ENCODE measurements at regions not wholly inside any gene's neighbourhood (a gene's known extent, or its start where the extent isn't known, plus 50 kb on each side); places are given as distances from the start of the nearest gene placed in this dataset.

DNA sequence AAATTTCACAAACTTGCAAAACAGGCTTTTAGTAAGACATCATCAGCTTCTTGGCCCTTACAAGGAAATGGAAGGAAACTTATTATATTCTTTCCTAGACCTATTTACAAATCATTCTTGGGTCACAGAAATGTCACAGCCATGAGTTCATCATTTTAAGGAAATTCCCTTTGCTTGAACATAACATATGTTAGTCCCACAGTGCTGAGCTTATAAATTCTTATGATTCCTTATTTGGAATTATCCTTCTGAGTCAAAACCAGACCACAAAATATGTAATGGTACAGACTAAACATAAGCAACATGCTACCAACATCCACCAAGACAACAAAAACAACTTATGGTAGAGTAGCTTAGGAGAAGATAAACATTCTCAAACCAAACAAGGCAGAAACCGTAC, 236.9 kb upstream of the CTSO start:
- DNase-seq (ENCODE audit: low read depth), result peak; percentile 24

DNA sequence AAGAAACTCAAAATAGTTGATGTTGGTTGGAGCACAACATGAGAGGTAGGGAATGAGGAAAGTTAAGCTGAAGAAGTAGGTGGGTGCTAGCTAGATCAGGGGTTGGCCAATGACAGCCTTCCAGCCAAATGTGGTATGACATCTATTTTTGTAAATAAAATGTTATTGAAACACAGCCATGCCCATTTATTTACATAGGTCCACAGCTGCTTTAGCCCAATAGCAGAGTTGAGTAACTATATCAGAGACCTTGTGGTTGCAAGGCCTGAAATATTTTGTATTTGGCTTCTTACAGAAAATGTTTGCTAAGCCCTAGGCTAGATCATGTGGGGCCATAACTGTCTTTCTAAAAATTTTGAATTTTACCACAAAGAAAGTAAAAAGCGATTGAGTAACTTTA, 234.9 kb upstream of the CTSO start:
- DNase-seq (ENCODE audit: low read depth), result no peak

DNA sequence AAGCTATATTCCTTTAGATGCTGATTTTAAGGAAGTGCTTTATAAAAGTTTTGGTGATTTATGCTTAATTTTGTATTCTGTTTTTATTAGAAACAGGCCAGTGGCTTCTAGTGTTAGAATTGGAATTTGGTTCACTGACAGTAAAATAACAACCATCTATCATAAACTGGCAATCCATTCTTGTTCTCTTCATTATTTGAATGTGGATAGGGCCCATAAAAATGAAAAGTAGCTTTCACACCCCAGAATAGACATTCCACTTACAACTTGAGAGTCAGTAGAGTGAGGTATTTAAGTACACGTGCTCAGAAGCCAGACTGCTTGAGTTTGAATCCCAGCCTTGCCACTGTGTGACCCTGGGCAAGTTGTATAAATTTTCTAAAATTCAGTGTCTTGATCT, 232.4 kb upstream of the CTSO start:
- no peak for DNase-seq (ENCODE audit: low read depth)

DNA sequence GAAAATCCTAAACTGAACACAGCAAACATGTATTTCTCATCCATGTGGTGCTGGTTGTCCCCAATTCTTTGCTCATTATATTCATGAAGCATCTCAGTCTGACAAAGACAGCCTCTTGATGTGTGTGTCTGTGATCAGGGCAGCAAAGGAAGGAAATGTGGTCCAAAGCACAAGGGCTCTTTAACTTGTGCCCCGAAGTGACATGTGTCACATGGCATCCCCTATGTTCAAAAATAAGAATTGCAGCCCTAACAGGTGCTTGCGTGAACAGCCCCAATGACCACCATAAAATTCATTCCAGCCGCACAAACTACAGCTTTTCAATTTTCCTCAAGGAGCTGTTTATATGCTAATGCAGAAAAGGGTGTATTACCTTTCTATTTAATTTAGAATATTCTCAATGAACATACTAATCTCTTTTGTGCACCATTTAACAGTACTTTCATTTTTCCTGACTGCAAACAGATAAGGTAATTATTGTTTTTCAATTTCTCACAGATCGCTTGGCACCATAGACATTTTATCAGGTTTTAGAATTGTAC, 231.9 kb upstream of the CTSO start:
- no peak for DNase-seq (ENCODE audit: low read depth)

- DNase-seq (ENCODE audit: low read depth), result no peak
These were observed 228.6 kb upstream of the CTSO start for GRCh38 chr4:156182269-156182668.

DNA sequence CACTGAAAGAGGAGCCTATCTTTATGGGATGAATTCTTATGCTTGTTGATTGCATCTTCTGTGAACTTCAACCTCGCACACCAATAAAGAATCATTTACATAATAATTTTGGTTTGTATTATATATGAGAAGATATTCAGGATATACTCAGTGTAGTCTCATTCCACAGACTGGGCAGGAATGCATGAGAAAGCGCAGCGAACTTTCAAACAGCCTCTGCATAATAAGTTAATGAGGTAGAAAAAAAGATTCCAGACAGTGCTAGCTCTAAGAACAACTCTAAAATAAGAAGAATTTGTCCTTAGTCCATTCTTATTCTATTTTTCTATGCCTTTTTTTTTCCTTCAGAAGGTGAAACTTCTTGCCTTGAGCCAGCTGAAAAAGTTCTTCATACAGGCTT, 224.3 kb upstream of the CTSO start:
- no peak for DNase-seq (ENCODE audit: low read depth)

DNA sequence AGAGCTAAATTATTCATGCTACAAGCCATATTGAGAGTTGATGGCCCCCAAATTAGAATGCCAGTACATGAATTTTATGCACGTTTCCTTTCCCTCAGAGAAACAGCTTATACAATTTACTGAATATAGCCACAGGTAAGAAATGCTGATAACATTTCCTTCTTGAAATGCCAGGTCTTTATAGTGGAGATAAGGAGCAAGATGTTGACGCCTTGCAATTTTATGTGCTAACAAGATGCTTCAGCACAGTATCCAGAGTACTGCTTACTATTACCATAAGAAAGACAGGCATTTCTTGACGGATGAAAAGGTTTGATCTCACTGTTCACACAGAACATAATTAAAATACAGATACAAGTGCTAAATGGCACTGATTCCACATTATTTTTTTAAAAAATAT, 223.2 kb upstream of the CTSO start:
- no peak for DNase-seq (ENCODE audit: low read depth)

- DNase-seq (ENCODE audit: low read depth), result no peak
These were observed 220.3 kb upstream of the CTSO start for GRCh38 chr4:156173937-156174336.

DNA sequence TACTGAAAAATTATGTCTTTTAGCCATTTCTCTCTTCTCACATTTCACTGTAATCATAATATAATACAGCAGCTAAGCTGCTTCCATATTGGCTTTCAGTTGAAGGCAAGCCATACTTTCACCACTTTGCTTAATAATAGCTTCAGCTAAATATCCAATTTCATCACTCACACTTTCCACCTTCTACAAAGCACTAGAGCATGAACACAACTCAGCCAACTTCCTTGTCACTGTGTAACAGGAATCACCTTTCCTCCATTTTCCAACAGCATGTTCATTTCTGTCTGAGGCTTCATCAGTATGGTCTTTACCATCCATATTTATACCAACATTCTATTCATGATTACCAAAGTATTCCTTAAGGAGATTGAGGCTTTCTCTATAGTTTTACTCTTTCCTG, 219.8 kb upstream of the CTSO start:
- no peak for DNase-seq (ENCODE audit: low read depth)

GRCh38 chr4:156169861-156170260, 216.2 kb upstream of the CTSO start:
- peak; percentile 29 for DNase-seq (ENCODE audit: low read depth)

DNA sequence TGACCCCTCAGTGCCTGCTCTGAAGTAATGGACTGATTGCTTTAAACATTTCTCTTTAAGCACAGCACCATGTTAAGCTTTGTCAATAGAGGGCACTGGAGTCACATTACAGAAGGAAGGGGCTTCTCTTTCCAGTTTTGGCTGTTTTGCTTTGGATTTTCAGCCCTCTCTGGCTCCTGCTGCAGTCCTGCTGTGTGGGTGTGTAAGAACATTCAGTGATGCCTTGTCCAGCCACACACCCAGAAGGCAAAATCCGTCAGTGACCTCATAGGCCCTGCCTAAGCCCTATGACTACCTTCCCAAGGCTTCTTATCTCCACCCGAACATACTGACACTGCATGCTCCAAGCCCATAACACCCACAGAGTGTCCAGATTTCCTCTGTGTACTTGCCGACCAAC, 215.3 kb upstream of the CTSO start:
- peak; percentile 87 for DNase-seq (ENCODE audit: low read depth)

DNA sequence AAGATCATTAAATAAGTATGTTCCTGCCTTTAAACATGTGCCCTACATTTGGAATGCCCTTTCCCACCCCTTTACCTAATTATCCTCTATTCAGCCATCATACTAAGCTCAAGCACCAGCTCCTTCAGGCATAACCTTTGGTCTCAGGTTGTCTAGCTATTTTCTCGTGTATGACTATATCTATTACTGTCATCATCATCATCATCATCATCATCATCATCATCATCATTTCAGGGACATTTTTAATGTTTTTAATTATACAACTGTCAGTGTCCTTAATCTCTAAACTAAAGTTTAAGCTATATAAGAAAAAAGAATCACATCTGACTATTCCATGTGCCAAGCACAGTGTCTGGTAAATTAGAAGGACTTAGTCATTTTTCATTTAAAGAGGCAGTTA, 214.6 kb upstream of the CTSO start:
- DNase-seq (ENCODE audit: low read depth), result no peak

GRCh38 chr4:156158747-156159146, 205.1 kb upstream of the CTSO start:
- no peak for DNase-seq (ENCODE audit: low read depth)

GRCh38 chr4:156154978-156155377, 201.3 kb upstream of the CTSO start:
- no peak for DNase-seq (ENCODE audit: low read depth)

- no peak for DNase-seq (ENCODE audit: low read depth)
These were observed 192.9 kb upstream of the CTSO start for GRCh38 chr4:156146571-156146970.

DNA sequence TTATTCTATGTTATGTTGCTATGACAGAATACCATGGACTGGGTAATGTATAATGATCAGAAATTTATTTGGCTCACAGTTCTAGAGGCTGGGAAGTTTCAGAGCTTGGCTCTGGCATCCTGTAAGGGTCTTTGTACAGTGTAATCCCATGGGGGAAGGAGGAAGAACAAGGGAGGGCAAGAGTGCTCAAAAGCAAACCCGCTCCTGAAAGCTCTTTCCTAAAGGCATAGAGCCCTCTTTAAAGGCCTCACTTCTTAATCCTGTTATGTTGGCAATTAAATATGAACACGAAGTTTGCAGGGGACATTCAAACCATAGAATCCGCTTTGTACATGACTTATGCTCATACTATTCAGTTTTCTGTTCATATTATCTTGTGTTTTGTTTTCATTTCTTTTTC, 191.3 kb upstream of the CTSO start:
- DNase-seq (ENCODE audit: low read depth), result no peak

GRCh38 chr4:156138781-156139280, 185.2 kb upstream of the CTSO start:
- DNase-seq (ENCODE audit: low read depth), result no peak

- DNase-seq (ENCODE audit: low read depth), result no peak
These were observed 184.2 kb upstream of the CTSO start for GRCh38 chr4:156137679-156138473.

GRCh38 chr4:156132196-156132595, 178.5 kb upstream of the CTSO start:
- no peak for DNase-seq (ENCODE audit: low read depth)

GRCh38 chr4:156128616-156129015, 174.9 kb upstream of the CTSO start:
- no peak for DNase-seq (ENCODE audit: low read depth)

- no peak for DNase-seq (ENCODE audit: low read depth)
These were observed 165.0 kb upstream of the CTSO start for GRCh38 chr4:156118507-156119220.

GRCh38 chr4:156117743-156118142, 164.1 kb upstream of the CTSO start:
- no peak for DNase-seq (ENCODE audit: low read depth)

DNA sequence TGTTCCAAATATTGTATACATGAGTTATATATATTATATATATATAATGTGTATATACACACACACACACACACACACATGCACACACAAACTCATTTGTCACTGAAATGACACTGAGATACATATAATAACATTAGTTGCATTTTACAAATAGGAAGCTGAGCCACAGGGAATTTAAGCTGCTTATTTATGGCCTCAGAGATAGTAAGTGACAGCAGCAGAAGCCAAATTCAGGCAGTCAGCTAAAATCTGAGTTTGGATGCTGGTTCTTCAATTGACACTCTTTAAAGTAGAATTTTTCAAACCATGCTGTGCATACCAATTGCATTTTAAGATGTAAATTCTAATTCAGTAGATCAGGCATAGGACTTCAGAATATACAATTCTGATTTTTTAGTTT, 163.3 kb upstream of the CTSO start:
- DNase-seq (ENCODE audit: low read depth), result no peak
